MM.1S (cell line): ENCODE measurements at regions not wholly inside any gene's neighbourhood (a gene's known extent, or its start where the extent isn't known, plus 50 kb on each side); places are given as distances from the start of the nearest gene placed in this dataset.

Experiments used
- EZH2 ChIP-seq: fragments of 300-600 bp; sonication (generic); optimal IDR thresholded peaks from 2 replicates; pipeline ENCODE3; 2017; ENCODE audit warnings: low read depth, mild to moderate bottlenecking, antibody characterized with exemption, low read length, mixed read lengths
- TF ChIP-seq, protein P1 (sequence below): fragments of 300-600 bp; sonication (generic); IDR thresholded peaks from 2 replicates; pipeline ENCODE4 v1.5.1; 2016; ENCODE audit warnings: antibody characterized with exemption, low read length, mixed read lengths

- TF ChIP-seq EZH2 = no peak
- TF ChIP-seq, protein P1, sequence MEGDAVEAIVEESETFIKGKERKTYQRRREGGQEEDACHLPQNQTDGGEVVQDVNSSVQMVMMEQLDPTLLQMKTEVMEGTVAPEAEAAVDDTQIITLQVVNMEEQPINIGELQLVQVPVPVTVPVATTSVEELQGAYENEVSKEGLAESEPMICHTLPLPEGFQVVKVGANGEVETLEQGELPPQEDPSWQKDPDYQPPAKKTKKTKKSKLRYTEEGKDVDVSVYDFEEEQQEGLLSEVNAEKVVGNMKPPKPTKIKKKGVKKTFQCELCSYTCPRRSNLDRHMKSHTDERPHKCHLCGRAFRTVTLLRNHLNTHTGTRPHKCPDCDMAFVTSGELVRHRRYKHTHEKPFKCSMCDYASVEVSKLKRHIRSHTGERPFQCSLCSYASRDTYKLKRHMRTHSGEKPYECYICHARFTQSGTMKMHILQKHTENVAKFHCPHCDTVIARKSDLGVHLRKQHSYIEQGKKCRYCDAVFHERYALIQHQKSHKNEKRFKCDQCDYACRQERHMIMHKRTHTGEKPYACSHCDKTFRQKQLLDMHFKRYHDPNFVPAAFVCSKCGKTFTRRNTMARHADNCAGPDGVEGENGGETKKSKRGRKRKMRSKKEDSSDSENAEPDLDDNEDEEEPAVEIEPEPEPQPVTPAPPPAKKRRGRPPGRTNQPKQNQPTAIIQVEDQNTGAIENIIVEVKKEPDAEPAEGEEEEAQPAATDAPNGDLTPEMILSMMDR = no peak
Measured at GRCh38 chr2:145985517-145985916, 1465.6 kb upstream of the ZEB2 start.
